Testis (tissue), 2 donors: ENCODE measurements at regions not wholly inside any gene's neighbourhood (a gene's known extent, or its start where the extent isn't known, plus 50 kb on each side); places are given as distances from the start of the nearest gene placed in this dataset.

Experiments
- DNase-seq: peaks from one replicate; pipeline ENCODE4 v3.0.0-alpha.2; 2019
- H3K27ac ChIP-seq, 2 donors: fragments of 200-600 bp; sonication (generic); one replicate each; pipeline ENCODE4 v1.5.1; 2019
- H3K27me3 ChIP-seq: fragments of 200-600 bp; sonication (generic); one replicate; pipeline ENCODE4 v1.5.1; 2019
- H3K36me3 ChIP-seq: fragments of 200-600 bp; sonication (generic); one replicate; pipeline ENCODE4 v1.5.1; 2017; ENCODE audit warnings: low read depth; ENCODE audit errors: missing control alignments
- H3K4me1 ChIP-seq: fragments of 200-600 bp; sonication (generic); one replicate; pipeline ENCODE4 v1.5.1; 2019
- H3K4me3 ChIP-seq, 2 donors: fragments of 200-600 bp; sonication (generic); one replicate each; pipeline ENCODE4 v1.5.1; 2017 to 2019
- H3K9me3 ChIP-seq: fragments of 200-600 bp; sonication (generic); one replicate; pipeline ENCODE4 v1.5.1; 2017
- POLR2A ChIP-seq: fragments of 450-650 bp; IDR thresholded peaks from one replicate; pipeline ENCODE4 v1.6.1; 2017; ENCODE audit warnings: antibody characterized with exemption, mild to moderate bottlenecking, moderate library complexity
- WGBS, 2 donors: methylation state at CpG; one replicate each; pipeline ENCODE4 v1.1.5; 2018; 5-methylcytosine and 5-hydroxymethylcytosine counted together
- intact Hi-C: fragments of 100-400 bp; cut with DNase I; formaldehyde crosslinking; loops from one replicate; pipeline ENCODE4 v1.15.1; 2023; ENCODE audit warnings: low total_unique reads
- TF ChIP-seq, protein P1 (sequence below), 3 experiments: fragments of 450-650 bp in 2 of 3; fragments of 200-600 bp in 1 of 3; sonication (generic) in 1 of 3; IDR thresholded peaks; one replicate each; pipeline ENCODE4 v1.5.1; 2016 to 2019; ENCODE audit warnings: antibody characterized with exemption in 3 of 3, mild to moderate bottlenecking in 2 of 3, moderate library complexity in 1 of 3

DNA sequence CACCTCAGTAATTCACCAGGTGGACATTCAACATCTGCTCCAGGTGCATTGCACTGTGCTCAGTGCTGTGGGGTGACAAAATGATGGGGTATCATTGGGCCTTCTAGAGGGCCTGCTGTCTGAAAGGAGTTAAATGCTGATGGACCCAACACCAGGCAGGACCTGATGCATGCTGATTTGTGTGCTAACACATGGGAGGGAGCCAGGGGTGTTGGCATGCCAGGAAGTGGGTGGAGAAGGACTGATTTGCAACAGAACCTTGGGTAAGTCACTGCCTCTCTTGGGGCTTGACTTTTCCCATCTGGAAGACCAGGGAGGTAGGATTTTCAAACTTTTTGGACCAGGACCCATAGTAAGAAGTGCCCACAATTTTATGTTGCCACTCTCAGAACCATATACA, 57.9 kb upstream of the CXCR4 start:
- intact Hi-C loops = no loop called here
- Histone ChIP-seq H3K27me3 (no peaks in the 10 kb centered on the region), H3K36me3 (no peaks in the 10 kb centered on the region), H3K4me1 (peaks cover 16% of the 10 kb centered on the region), H3K27ac (no peak overlapping the region), H3K4me3 (no peak overlapping the region), H3K9me3 (no peaks in the 10 kb centered on the region)
- no peak for DNase-seq
- TF ChIP-seq POLR2A = no peak
- TF ChIP-seq, protein P1, sequence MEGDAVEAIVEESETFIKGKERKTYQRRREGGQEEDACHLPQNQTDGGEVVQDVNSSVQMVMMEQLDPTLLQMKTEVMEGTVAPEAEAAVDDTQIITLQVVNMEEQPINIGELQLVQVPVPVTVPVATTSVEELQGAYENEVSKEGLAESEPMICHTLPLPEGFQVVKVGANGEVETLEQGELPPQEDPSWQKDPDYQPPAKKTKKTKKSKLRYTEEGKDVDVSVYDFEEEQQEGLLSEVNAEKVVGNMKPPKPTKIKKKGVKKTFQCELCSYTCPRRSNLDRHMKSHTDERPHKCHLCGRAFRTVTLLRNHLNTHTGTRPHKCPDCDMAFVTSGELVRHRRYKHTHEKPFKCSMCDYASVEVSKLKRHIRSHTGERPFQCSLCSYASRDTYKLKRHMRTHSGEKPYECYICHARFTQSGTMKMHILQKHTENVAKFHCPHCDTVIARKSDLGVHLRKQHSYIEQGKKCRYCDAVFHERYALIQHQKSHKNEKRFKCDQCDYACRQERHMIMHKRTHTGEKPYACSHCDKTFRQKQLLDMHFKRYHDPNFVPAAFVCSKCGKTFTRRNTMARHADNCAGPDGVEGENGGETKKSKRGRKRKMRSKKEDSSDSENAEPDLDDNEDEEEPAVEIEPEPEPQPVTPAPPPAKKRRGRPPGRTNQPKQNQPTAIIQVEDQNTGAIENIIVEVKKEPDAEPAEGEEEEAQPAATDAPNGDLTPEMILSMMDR (IDR thresholded peaks at IDR 0.05) = no peak

DNA sequence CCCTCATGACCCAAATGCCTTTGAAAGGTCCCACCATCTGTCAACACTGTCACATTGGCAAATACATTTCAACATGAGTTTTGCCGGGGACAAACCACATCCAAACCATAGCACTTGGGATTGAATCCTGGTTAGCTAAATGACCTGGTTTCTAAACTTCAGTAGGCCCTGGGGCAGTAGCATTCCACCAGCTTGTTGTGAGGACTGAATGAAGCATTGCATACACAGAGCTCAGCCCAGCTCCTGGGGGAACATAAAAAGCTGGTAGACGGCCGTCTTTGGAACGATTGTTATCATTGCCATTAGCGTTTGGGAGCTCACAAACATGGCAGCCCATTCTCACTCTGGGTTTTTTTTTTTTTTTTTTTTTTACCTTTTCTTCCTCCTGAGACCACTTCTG, 57.5 kb upstream of the CXCR4 start:
- H3K4me3 ChIP-seq = no peak overlapping the region
- H3K27me3 ChIP-seq = no peaks in the 10 kb centered on the region
- intact Hi-C loops = no loop called here
- peak overlapping the region; percentile 42 to 72 for H3K27ac ChIP-seq
- H3K36me3 ChIP-seq = no peaks in the 10 kb centered on the region
- H3K9me3 ChIP-seq = no peaks in the 10 kb centered on the region
- 86 to 95% methylated on average over 5 of the region's 5 CpGs for WGBS, 2 donors
- TF ChIP-seq POLR2A = no peak
- TF ChIP-seq, protein P1 (IDR thresholded peaks at IDR 0.05) = no peak
- peaks cover 16% of the 10 kb centered on the region for H3K4me1 ChIP-seq
- no peak for DNase-seq

DNA sequence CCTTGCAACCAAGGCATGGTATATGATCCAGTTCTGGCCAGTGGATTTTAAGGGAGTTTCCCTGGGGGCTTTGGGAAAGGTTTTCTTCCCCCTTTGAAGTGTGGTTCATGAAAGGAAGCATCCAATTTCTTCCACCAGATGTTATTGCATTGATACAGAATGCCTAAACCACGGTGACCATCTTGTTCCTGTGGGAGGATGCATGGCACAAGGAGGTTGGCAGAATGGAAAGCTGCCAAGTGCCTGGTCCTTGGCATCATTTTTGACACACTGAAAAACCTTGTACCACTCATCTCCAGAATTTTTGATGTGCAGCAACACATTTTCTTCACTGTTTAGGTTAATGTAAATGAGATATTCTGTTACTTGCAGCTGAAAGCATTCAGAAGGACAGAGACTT, 55.2 kb upstream of the CXCR4 start:
- intact Hi-C loops = no loop called here
- DNase-seq = peak; percentile 62
- 50 to 59% methylated on average over 1 of the region's 1 CpG for WGBS, 2 donors
- TF ChIP-seq, protein P1 (IDR thresholded peaks at IDR 0.05) = no peak
- no peak for TF ChIP-seq POLR2A
- H3K9me3 ChIP-seq = no peaks in the 10 kb centered on the region
- H3K27me3 ChIP-seq = no peaks in the 10 kb centered on the region
- H3K4me1 ChIP-seq = peaks cover 24% of the 10 kb centered on the region
- H3K36me3 ChIP-seq = no peaks in the 10 kb centered on the region
- peak overlapping the region; percentile 21 to 55 for H3K27ac ChIP-seq
- no peak overlapping the region for H3K4me3 ChIP-seq

DNA sequence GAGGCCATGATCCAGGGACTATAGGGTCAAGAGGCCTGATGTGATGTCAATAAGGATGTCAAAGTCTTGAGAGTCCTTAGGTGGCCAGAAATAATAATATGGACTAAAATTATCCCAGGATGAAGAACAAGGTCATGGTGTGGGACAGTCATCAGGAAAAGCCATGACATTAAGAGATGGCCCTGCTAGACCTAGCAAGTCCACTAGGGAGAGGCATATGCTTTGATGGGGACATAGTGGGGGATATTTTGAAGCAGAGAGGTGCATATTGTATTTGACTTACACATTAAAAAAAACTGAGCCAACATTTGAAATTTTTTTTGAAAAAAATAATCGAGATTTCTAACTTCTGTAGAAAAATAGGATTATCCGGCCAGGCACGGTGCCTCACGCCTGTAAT, 53.3 kb upstream of the CXCR4 start:
- intact Hi-C loops = no loop called here
- H3K36me3 ChIP-seq = no peaks in the 10 kb centered on the region
- H3K4me1 ChIP-seq = peaks cover 28% of the 10 kb centered on the region
- DNase-seq = no peak
- H3K4me3 ChIP-seq = no peak overlapping the region
- H3K27ac ChIP-seq = no peak overlapping the region
- WGBS, 2 donors = 90 to 96% methylated on average over 4 of the region's 4 CpGs
- H3K27me3 ChIP-seq = no peaks in the 10 kb centered on the region
- TF ChIP-seq, protein P1 (IDR thresholded peaks at IDR 0.05) = no peak
- no peak for TF ChIP-seq POLR2A
- no peaks in the 10 kb centered on the region for H3K9me3 ChIP-seq

DNA sequence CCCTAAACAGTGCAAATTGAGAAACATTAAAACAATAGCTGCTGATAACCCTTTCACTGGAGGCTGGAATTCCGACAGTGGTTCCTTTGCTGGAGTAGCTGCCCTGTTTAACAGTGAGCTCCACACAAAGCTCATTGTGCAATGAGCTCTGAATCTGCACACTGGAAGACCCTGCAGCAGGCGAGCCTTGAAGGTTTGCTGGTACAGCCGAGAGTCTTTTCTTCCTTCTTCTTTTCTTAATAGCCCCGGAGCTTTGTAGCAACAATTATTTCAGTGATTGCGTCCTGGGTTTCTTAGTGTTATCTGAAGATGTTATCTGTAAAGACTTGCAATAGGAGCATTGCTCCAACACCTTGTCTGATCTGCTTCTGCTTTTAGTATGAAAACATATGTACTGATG, 50.8 kb upstream of the CXCR4 start:
- Histone ChIP-seq H3K36me3 (no peaks in the 10 kb centered on the region), H3K27me3 (no peaks in the 10 kb centered on the region), H3K4me3 (no peak overlapping the region), H3K4me1 (peaks cover 20% of the 10 kb centered on the region), H3K27ac (no peak overlapping the region), H3K9me3 (no peaks in the 10 kb centered on the region)
- TF ChIP-seq, protein P1 (IDR thresholded peaks at IDR 0.05) = no peak
- TF ChIP-seq POLR2A = no peak
- DNase-seq = peak; percentile 35
- intact Hi-C loops = no loop called here
- WGBS, 2 donors = 60 to 68% methylated on average over 5 of the region's 5 CpGs
